ENCODE measurements at regions not wholly inside any gene's neighbourhood (a gene's known extent, or its start where the extent isn't known, plus 50 kb on each side); places are given as distances from the start of the nearest gene placed in this dataset.

DNA sequence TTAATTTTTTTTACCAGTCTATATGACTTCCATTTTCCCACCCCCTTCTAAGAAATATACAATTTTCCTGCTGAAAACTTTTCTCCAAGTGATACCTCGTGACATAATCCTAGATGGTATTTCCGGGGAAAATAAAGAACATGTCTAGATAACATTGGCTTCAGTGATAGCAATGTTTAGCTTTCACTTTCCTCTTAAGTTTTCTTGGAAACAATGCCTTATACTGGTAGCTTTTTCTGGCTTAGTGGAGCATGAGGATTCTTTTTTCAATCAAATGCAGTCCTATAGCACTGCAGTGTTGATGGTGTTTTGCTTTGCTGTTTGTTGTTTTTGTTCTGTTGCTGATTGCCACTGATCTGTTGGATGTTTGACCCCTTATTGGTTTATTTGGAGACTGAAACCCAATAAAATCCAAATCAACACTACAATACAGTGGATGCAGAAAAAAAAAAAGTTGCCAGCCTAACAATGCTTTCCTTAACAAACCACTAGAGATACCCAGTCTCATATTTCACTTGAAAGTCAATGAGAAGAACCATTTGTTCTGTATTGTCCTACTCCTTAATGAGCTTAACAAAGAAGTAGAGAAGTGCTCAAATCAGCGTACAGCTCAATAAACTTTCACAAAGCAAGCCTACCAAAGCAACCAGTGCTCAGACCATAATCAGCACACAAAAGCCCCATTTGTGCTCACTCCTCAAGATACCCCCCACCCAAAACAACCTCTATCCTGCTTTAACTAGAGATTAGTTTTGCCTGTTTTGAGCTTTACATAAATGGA, 74.2 kb upstream of the GRAMD2B start:
- intact Hi-C loops (cut with micrococcal nuclease; ENCODE audit: unreplicated experiment): no loop called here
- CTCF ChIA-PET (ENCODE audit: low intra/inter-chr PET ratio, low total read pairs): no interaction called here
- no peaks in the 10 kb centered on the region; a peak in 1 of 5 replicates for H3K27me3 ChIP-seq (ENCODE audit: control insufficient read depth in 1 of 2, insufficient read depth in 2 of 2, low read length in 2 of 2)
- in situ Hi-C loops (cut with HindIII; ENCODE audit: extremely low pct_ligation_motif_present, low pct_unique_long_range_greater_than_20kb): loop anchor here (25.0 kb wide), 1 partner anchor 438 kb away; the partner anchor contains the start of gene LMNB1
- no peaks in the 10 kb centered on the region for H3K79me2 ChIP-seq (ENCODE audit: insufficient read depth, low read length)
- BruUV-seq (replicated peaks): no TSS peak
- WGBS (ENCODE audit: low lambda C conversion rate): 22% methylated on average over 3 of the region's 3 CpGs
- TF ChIP-seq, protein P1, sequence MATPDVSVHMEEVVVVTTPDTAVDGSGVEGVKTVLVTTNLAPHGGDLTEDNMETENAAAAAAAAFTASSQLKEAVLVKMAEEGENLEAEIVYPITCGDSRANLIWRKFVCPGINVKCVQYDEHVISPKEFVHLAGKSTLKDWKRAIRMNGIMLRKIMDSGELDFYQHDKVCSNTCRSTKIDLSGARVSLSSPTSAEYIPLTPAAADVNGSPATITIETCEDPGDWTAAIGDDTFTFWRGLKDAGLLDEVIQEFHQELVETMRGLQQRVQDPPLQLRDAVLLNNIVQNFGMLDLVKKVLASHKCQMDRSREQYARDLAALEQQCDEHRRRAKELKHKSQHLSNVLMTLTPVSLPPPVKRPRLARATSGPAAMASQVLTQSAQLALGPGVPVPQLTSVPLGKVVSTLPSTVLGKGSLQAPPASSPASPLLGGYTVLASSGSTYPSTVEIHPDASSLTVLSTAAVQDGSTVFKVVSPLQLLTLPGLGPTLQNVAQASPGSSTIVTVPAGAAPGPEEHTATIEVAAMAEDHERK (CRISPR knock-in tag; IDR thresholded peaks at IDR 0.05; ENCODE audit: low read depth): no peak
- TF ChIP-seq, protein P2, sequence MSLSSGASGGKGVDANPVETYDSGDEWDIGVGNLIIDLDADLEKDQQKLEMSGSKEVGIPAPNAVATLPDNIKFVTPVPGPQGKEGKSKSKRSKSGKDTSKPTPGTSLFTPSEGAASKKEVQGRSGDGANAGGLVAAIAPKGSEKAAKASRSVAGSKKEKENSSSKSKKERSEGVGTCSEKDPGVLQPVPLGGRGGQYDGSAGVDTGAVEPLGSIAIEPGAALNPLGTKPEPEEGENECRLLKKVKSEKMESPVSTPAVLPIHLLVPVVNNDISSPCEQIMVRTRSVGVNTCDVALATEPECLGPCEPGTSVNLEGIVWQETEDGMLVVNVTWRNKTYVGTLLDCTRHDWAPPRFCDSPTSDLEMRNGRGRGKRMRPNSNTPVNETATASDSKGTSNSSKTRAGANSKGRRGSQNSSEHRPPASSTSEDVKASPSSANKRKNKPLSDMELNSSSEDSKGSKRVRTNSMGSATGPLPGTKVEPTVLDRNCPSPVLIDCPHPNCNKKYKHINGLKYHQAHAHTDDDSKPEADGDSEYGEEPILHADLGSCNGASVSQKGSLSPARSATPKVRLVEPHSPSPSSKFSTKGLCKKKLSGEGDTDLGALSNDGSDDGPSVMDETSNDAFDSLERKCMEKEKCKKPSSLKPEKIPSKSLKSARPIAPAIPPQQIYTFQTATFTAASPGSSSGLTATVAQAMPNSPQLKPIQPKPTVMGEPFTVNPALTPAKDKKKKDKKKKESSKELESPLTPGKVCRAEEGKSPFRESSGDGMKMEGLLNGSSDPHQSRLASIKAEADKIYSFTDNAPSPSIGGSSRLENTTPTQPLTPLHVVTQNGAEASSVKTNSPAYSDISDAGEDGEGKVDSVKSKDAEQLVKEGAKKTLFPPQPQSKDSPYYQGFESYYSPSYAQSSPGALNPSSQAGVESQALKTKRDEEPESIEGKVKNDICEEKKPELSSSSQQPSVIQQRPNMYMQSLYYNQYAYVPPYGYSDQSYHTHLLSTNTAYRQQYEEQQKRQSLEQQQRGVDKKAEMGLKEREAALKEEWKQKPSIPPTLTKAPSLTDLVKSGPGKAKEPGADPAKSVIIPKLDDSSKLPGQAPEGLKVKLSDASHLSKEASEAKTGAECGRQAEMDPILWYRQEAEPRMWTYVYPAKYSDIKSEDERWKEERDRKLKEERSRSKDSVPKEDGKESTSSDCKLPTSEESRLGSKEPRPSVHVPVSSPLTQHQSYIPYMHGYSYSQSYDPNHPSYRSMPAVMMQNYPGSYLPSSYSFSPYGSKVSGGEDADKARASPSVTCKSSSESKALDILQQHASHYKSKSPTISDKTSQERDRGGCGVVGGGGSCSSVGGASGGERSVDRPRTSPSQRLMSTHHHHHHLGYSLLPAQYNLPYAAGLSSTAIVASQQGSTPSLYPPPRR (CRISPR knock-in tag; IDR thresholded peaks at IDR 0.05; ENCODE audit: borderline replicate concordance): no peak
- TF ChIP-seq EEA1 (CRISPR knock-in tag; IDR thresholded peaks at IDR 0.05; ENCODE audit: borderline replicate concordance) (no peak), ZNF251 (CRISPR knock-in tag; IDR thresholded peaks at IDR 0.05) (no peak), NR2F1 (CRISPR knock-in tag; IDR thresholded peaks at IDR 0.05) (no peak), ZNF10 (CRISPR knock-in tag; IDR thresholded peaks at IDR 0.05; ENCODE audit: borderline replicate concordance, low read depth) (no peak), BRD4 (CRISPR knock-in tag; IDR thresholded peaks at IDR 0.05) (no peak)
- no peaks in the 10 kb centered on the region for H3K9me3 ChIP-seq (ENCODE audit: low read length)
- ATAC-seq (no peak), DNase-seq (ENCODE audit: low spot score) (no peak), FAIRE-seq (no peak)
- H3K4me3 ChIP-seq (replicated peaks in 1 of 3; ENCODE audit: insufficient read depth in 1 of 3, low read depth in 2 of 3, low read length in 3 of 3): no peak overlapping the region
- H3K27ac ChIP-seq (ENCODE audit: extremely low read length, insufficient read depth, low read length): no peak overlapping the region
- POLR2A ChIA-PET: no interaction called here
- no peak overlapping the region for H3K4me2 ChIP-seq (ENCODE audit: low read depth, low read length)
- H3K4me1 ChIP-seq (ENCODE audit: insufficient read depth, low read length): peaks cover 2% of the 10 kb centered on the region
- H3K9ac ChIP-seq (ENCODE audit: insufficient read depth, low read depth, low read length): no peak overlapping the region
- no peaks in the 10 kb centered on the region for H3K36me3 ChIP-seq (replicated peaks in 1 of 2; ENCODE audit: control insufficient read depth in 1 of 2, insufficient read depth in 2 of 2, low read length in 2 of 2)
- H2AFZ ChIP-seq (ENCODE audit: low read length): no peak overlapping the region
- no peaks in the 10 kb centered on the region for H4K20me1 ChIP-seq (ENCODE audit: insufficient read depth, low read length)

All from HepG2 (cell line).